ENCODE measurements at regions not wholly inside any gene's neighbourhood (a gene's known extent, or its start where the extent isn't known, plus 50 kb on each side); places are given as distances from the start of the nearest gene placed in this dataset.

- H3K27ac ChIP-seq (ENCODE audit: low read length) = no peak overlapping the region
- H3K36me3 ChIP-seq (ENCODE audit: insufficient read depth, low read depth, low read length) = no peaks in the 10 kb centered on the region
- no peak overlapping the region for H3K4me3 ChIP-seq (ENCODE audit: low read length)
- peaks cover 17% of the 10 kb centered on the region; the same call in 1 of the 2 replicates for H3K4me1 ChIP-seq (ENCODE audit: insufficient read depth, low read length)
- H3K9me3 ChIP-seq (ENCODE audit: insufficient read depth, low read depth, low read length) = no peaks in the 10 kb centered on the region
- H3K27me3 ChIP-seq (ENCODE audit: insufficient read depth, low read length) = no peaks in the 10 kb centered on the region
- no peak overlapping the region; the same call in 1 of the 2 replicates for H3K9ac ChIP-seq (ENCODE audit: low read depth, low read length)
These were observed 460.3 kb downstream of the GBA3 start for GRCh38 chr4:23153076-23153475.

GRCh38 chr4:23149815-23150214 lies 457.1 kb downstream of the GBA3 start:
- Histone ChIP-seq H3K27me3 (ENCODE audit: insufficient read depth, low read length) (no peaks in the 10 kb centered on the region), H3K9me3 (ENCODE audit: insufficient read depth, low read depth, low read length) (no peaks in the 10 kb centered on the region)

GRCh38 chr4:23144707-23145106 lies 452.0 kb downstream of the GBA3 start:
- Histone ChIP-seq H3K27me3 (ENCODE audit: insufficient read depth, low read length) (no peaks in the 10 kb centered on the region), H3K4me1 (ENCODE audit: insufficient read depth, low read length) (no peaks in the 10 kb centered on the region), H3K9me3 (ENCODE audit: insufficient read depth, low read depth, low read length) (no peaks in the 10 kb centered on the region), H3K36me3 (ENCODE audit: insufficient read depth, low read depth, low read length) (no peaks in the 10 kb centered on the region), H3K9ac (ENCODE audit: low read depth, low read length) (no peak overlapping the region), H3K4me3 (ENCODE audit: low read length) (no peak overlapping the region), H3K27ac (ENCODE audit: low read length) (no peak overlapping the region)

More at GRCh38 chr4:23149815-23150214, 457.1 kb downstream of the GBA3 start:
- H3K36me3 ChIP-seq (ENCODE audit: insufficient read depth, low read depth, low read length) = no peaks in the 10 kb centered on the region
- H3K27ac ChIP-seq (ENCODE audit: low read length) = no peak overlapping the region
- H3K4me3 ChIP-seq (ENCODE audit: low read length) = no peak overlapping the region
- H3K9ac ChIP-seq (ENCODE audit: low read depth, low read length) = no peak overlapping the region
- peaks cover 10% of the 10 kb centered on the region; the same call in 1 of the 2 replicates for H3K4me1 ChIP-seq (ENCODE audit: insufficient read depth, low read length)

GRCh38 chr4:23135792-23136645 lies 443.3 kb downstream of the GBA3 start:
- H3K27ac ChIP-seq (ENCODE audit: low read length) = no peak overlapping the region
- no peak overlapping the region for H3K4me3 ChIP-seq (ENCODE audit: low read length)
- no peaks in the 10 kb centered on the region for H3K9me3 ChIP-seq (ENCODE audit: insufficient read depth, low read depth, low read length)
- no peaks in the 10 kb centered on the region for H3K27me3 ChIP-seq (ENCODE audit: insufficient read depth, low read length)
- H3K9ac ChIP-seq (ENCODE audit: low read depth, low read length) = no peak overlapping the region
- H3K36me3 ChIP-seq (ENCODE audit: insufficient read depth, low read depth, low read length) = no peaks in the 10 kb centered on the region
- H3K4me1 ChIP-seq (ENCODE audit: insufficient read depth, low read length) = peaks cover 10% of the 10 kb centered on the region; the same call in 1 of the 2 replicates

- no peaks in the 10 kb centered on the region for H3K36me3 ChIP-seq (ENCODE audit: insufficient read depth, low read depth, low read length)
- no peaks in the 10 kb centered on the region for H3K27me3 ChIP-seq (ENCODE audit: insufficient read depth, low read length)
- peaks cover 10% of the 10 kb centered on the region; the same call in 1 of the 2 replicates for H3K4me1 ChIP-seq (ENCODE audit: insufficient read depth, low read length)
- no peak overlapping the region for H3K27ac ChIP-seq (ENCODE audit: low read length)
- no peak overlapping the region for H3K9ac ChIP-seq (ENCODE audit: low read depth, low read length)
- no peak overlapping the region for H3K4me3 ChIP-seq (ENCODE audit: low read length)
- H3K9me3 ChIP-seq (ENCODE audit: insufficient read depth, low read depth, low read length) = no peaks in the 10 kb centered on the region
These were observed 441.6 kb downstream of the GBA3 start for GRCh38 chr4:23134331-23134730.

GRCh38 chr4:23130845-23131244 lies 438.1 kb downstream of the GBA3 start:
- H3K36me3 ChIP-seq (ENCODE audit: insufficient read depth, low read depth, low read length) = no peaks in the 10 kb centered on the region
- H3K27ac ChIP-seq (ENCODE audit: low read length) = no peak overlapping the region
- H3K9me3 ChIP-seq (ENCODE audit: insufficient read depth, low read depth, low read length) = no peaks in the 10 kb centered on the region
- H3K9ac ChIP-seq (ENCODE audit: low read depth, low read length) = no peak overlapping the region
- no peak overlapping the region for H3K4me3 ChIP-seq (ENCODE audit: low read length)
- H3K27me3 ChIP-seq (ENCODE audit: insufficient read depth, low read length) = no peaks in the 10 kb centered on the region
- H3K4me1 ChIP-seq (ENCODE audit: insufficient read depth, low read length) = peaks cover 4% of the 10 kb centered on the region; the same call in 1 of the 2 replicates

- Histone ChIP-seq H3K36me3 (ENCODE audit: insufficient read depth, low read depth, low read length) (no peaks in the 10 kb centered on the region), H3K4me3 (ENCODE audit: low read length) (no peak overlapping the region), H3K27me3 (ENCODE audit: insufficient read depth, low read length) (no peaks in the 10 kb centered on the region), H3K9me3 (ENCODE audit: insufficient read depth, low read depth, low read length) (no peaks in the 10 kb centered on the region), H3K4me1 (ENCODE audit: insufficient read depth, low read length) (no peaks in the 10 kb centered on the region), H3K27ac (ENCODE audit: low read length) (no peak overlapping the region), H3K9ac (ENCODE audit: low read depth, low read length) (no peak overlapping the region)
These were observed 432.4 kb downstream of the GBA3 start for GRCh38 chr4:23125118-23125517.

- H3K4me3 ChIP-seq (ENCODE audit: low read length) = no peak overlapping the region
- H3K9ac ChIP-seq (ENCODE audit: low read depth, low read length) = no peak overlapping the region
- no peaks in the 10 kb centered on the region for H3K4me1 ChIP-seq (ENCODE audit: insufficient read depth, low read length)
- no peaks in the 10 kb centered on the region for H3K36me3 ChIP-seq (ENCODE audit: insufficient read depth, low read depth, low read length)
- no peaks in the 10 kb centered on the region for H3K9me3 ChIP-seq (ENCODE audit: insufficient read depth, low read depth, low read length)
- no peaks in the 10 kb centered on the region for H3K27me3 ChIP-seq (ENCODE audit: insufficient read depth, low read length)
- H3K27ac ChIP-seq (ENCODE audit: low read length) = no peak overlapping the region
These were observed 430.1 kb downstream of the GBA3 start for GRCh38 chr4:23122666-23123400.

- Histone ChIP-seq H3K9me3 (ENCODE audit: insufficient read depth, low read depth, low read length) (no peaks in the 10 kb centered on the region), H3K4me3 (ENCODE audit: low read length) (no peak overlapping the region), H3K27ac (ENCODE audit: low read length) (no peak overlapping the region), H3K36me3 (ENCODE audit: insufficient read depth, low read depth, low read length) (no peaks in the 10 kb centered on the region), H3K9ac (ENCODE audit: low read depth, low read length) (no peak overlapping the region), H3K27me3 (ENCODE audit: insufficient read depth, low read length) (no peaks in the 10 kb centered on the region), H3K4me1 (ENCODE audit: insufficient read depth, low read length) (no peaks in the 10 kb centered on the region)
These were observed 427.6 kb downstream of the GBA3 start for GRCh38 chr4:23120374-23120773.

- H3K9ac ChIP-seq (ENCODE audit: low read depth, low read length) = no peak overlapping the region
- H3K4me1 ChIP-seq (ENCODE audit: insufficient read depth, low read length) = no peaks in the 10 kb centered on the region
- no peaks in the 10 kb centered on the region for H3K36me3 ChIP-seq (ENCODE audit: insufficient read depth, low read depth, low read length)
- H3K27me3 ChIP-seq (ENCODE audit: insufficient read depth, low read length) = no peaks in the 10 kb centered on the region
- H3K9me3 ChIP-seq (ENCODE audit: insufficient read depth, low read depth, low read length) = no peaks in the 10 kb centered on the region
- H3K27ac ChIP-seq (ENCODE audit: low read length) = no peak overlapping the region
- no peak overlapping the region for H3K4me3 ChIP-seq (ENCODE audit: low read length)
These were observed 425.1 kb downstream of the GBA3 start for GRCh38 chr4:23117826-23118225.

- Histone ChIP-seq H3K36me3 (ENCODE audit: insufficient read depth, low read depth, low read length) (no peaks in the 10 kb centered on the region), H3K27ac (ENCODE audit: low read length) (no peak overlapping the region), H3K27me3 (ENCODE audit: insufficient read depth, low read length) (no peaks in the 10 kb centered on the region), H3K9ac (ENCODE audit: low read depth, low read length) (no peak overlapping the region), H3K9me3 (ENCODE audit: insufficient read depth, low read depth, low read length) (no peaks in the 10 kb centered on the region), H3K4me1 (ENCODE audit: insufficient read depth, low read length) (no peaks in the 10 kb centered on the region), H3K4me3 (ENCODE audit: low read length) (no peak overlapping the region)
These were observed 421.8 kb downstream of the GBA3 start for GRCh38 chr4:23114538-23114937.

- no peaks in the 10 kb centered on the region for H3K27me3 ChIP-seq (ENCODE audit: insufficient read depth, low read length)
- no peaks in the 10 kb centered on the region for H3K36me3 ChIP-seq (ENCODE audit: insufficient read depth, low read depth, low read length)
- H3K4me1 ChIP-seq (ENCODE audit: insufficient read depth, low read length) = no peaks in the 10 kb centered on the region
- H3K4me3 ChIP-seq (ENCODE audit: low read length) = no peak overlapping the region
- no peak overlapping the region for H3K27ac ChIP-seq (ENCODE audit: low read length)
- no peaks in the 10 kb centered on the region for H3K9me3 ChIP-seq (ENCODE audit: insufficient read depth, low read depth, low read length)
- H3K9ac ChIP-seq (ENCODE audit: low read depth, low read length) = no peak overlapping the region
These were observed 420.4 kb downstream of the GBA3 start for GRCh38 chr4:23113104-23113503.
